OCI-LY1 (cell line): ENCODE measurements at regions not wholly inside any gene's neighbourhood (a gene's known extent, or its start where the extent isn't known, plus 50 kb on each side); places are given as distances from the start of the nearest gene placed in this dataset.

ENCODE experiments used
- H2AFZ ChIP-seq: fragments of 200-600 bp; sonication (generic), shearing (Covaris generic); 2 replicates; pipeline ENCODE4 v1.6.0; 2014; ENCODE audit warnings: antibody characterized with exemption, mild to moderate bottlenecking, low read length
- H3F3A ChIP-seq: fragments of 200-600 bp; sonication (generic), shearing (Covaris generic); 2 replicates; pipeline ENCODE4 v1.6.0; 2014; ENCODE audit warnings: mild to moderate bottlenecking, antibody characterized with exemption, low read length, moderate library complexity; ENCODE audit not compliant: insufficient read depth
- H3K27ac ChIP-seq: fragments of 200-600 bp; sonication (generic); 2 replicates; pipeline ENCODE4 v1.5.1; 2014; ENCODE audit warnings: low read length, mixed run types, mild to moderate bottlenecking, low read depth; ENCODE audit not compliant: poor library complexity, severe bottlenecking
- H3K27me3 ChIP-seq: fragments of 200-600 bp; sonication (generic); 2 replicates; pipeline ENCODE4 v1.6.0; 2014; ENCODE audit warnings: antibody characterized with exemption, mild to moderate bottlenecking, low read length, moderate library complexity; ENCODE audit not compliant: insufficient read depth
- H3K36me3 ChIP-seq: fragments of 200-600 bp; sonication (generic); 2 replicates; pipeline ENCODE4 v1.6.1; 2014; ENCODE audit warnings: mild to moderate bottlenecking, antibody characterized with exemption, low read length, moderate library complexity, mixed read lengths; ENCODE audit not compliant: insufficient read depth
- H3K4me1 ChIP-seq: fragments of 200-600 bp; sonication (generic); 2 replicates; pipeline ENCODE4 v1.5.1; 2014; ENCODE audit warnings: mild to moderate bottlenecking, low read length, moderate library complexity; ENCODE audit not compliant: insufficient read depth, severe bottlenecking
- H3K4me2 ChIP-seq: fragments of 200-600 bp; sonication (generic), shearing (Covaris generic); 2 replicates; pipeline ENCODE4 v1.6.1; 2014; ENCODE audit warnings: low read length
- H3K4me3 ChIP-seq: fragments of 200-600 bp; sonication (generic); 2 replicates; pipeline ENCODE4 v1.5.1; 2014; ENCODE audit warnings: low read length, low read depth, mild to moderate bottlenecking, mixed read lengths; ENCODE audit not compliant: poor library complexity, severe bottlenecking
- H3K79me2 ChIP-seq: fragments of 200-600 bp; shearing (Covaris generic); 2 replicates; pipeline ENCODE4 v1.6.1; 2016; ENCODE audit warnings: mixed run types, low read length, mixed read lengths; ENCODE audit not compliant: insufficient read depth
- H3K9ac ChIP-seq: fragments of 200-600 bp; sonication (generic), shearing (Covaris generic); 2 replicates; pipeline ENCODE4 v1.6.1; 2014; ENCODE audit warnings: mild to moderate bottlenecking, low read length, mixed read lengths
- H3K9me2 ChIP-seq: fragments of 200-600 bp; sonication (generic), shearing (Covaris generic); 2 replicates; pipeline ENCODE4 v1.6.1; 2014; ENCODE audit warnings: low read depth, mild to moderate bottlenecking, low read length, mixed read lengths
- H3K9me3 ChIP-seq: fragments of 200-600 bp; shearing (Covaris generic); 2 replicates; pipeline ENCODE4 v1.6.1; 2014; ENCODE audit warnings: low read length, mixed read lengths
- H4K20me1 ChIP-seq: fragments of 200-600 bp; sonication (generic), shearing (Covaris generic); 2 replicates; pipeline ENCODE4 v1.6.0; 2016; ENCODE audit warnings: mild to moderate bottlenecking, low read length; ENCODE audit not compliant: insufficient read depth
- EZH2 ChIP-seq: fragments of 200-600 bp; sonication (generic), shearing (Covaris generic); IDR thresholded peaks from 2 replicates; pipeline ENCODE4 v1.8.0; 2017; ENCODE audit warnings: borderline replicate concordance, mixed run types, mild to moderate bottlenecking, antibody characterized with exemption, low read length, moderate library complexity, mixed read lengths
- TF ChIP-seq, protein P1 (sequence below): fragments of 200-600 bp; sonication (generic), shearing (Covaris generic); IDR thresholded peaks from 2 replicates; pipeline ENCODE4 v1.5.1; 2017; ENCODE audit warnings: mild to moderate bottlenecking, antibody characterized with exemption, low read length, moderate library complexity, mixed read lengths

DNA sequence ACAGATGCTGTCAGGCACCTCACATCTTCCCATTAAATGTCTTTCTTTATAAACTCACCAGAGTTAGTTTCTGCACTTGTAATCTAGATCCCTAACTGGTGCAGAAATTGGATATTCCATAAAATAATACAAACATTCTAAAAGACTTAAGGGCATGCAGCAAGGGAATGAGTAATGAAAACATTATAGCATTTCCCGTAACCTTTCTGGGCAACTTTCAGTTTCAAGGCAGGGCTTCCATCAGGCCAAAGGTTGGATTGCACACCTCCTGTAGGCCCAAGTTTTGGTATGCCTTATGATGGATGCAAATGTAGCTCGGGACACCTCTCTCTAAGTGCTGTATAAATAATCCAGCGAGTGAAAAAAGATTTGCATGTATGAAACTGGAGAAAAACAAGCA lies 129.9 kb upstream of the LYZL2 start:
- Histone ChIP-seq H3K36me3 (no peaks in the 10 kb centered on the region), H3K4me2 (no peak overlapping the region), H3K4me3 (no peak overlapping the region), H3K9me3 (no peaks in the 10 kb centered on the region), H4K20me1 (no peaks in the 10 kb centered on the region), H3K4me1 (no peaks in the 10 kb centered on the region), H2AFZ (no peak overlapping the region), H3K9ac (no peak overlapping the region), H3K27me3 (no peaks in the 10 kb centered on the region), H3K9me2 (no peaks in the 10 kb centered on the region), H3K79me2 (no peaks in the 10 kb centered on the region), H3K27ac (no peak overlapping the region), H3F3A (no peaks in the 10 kb centered on the region)
- no peak for TF ChIP-seq EZH2
- TF ChIP-seq, protein P1, sequence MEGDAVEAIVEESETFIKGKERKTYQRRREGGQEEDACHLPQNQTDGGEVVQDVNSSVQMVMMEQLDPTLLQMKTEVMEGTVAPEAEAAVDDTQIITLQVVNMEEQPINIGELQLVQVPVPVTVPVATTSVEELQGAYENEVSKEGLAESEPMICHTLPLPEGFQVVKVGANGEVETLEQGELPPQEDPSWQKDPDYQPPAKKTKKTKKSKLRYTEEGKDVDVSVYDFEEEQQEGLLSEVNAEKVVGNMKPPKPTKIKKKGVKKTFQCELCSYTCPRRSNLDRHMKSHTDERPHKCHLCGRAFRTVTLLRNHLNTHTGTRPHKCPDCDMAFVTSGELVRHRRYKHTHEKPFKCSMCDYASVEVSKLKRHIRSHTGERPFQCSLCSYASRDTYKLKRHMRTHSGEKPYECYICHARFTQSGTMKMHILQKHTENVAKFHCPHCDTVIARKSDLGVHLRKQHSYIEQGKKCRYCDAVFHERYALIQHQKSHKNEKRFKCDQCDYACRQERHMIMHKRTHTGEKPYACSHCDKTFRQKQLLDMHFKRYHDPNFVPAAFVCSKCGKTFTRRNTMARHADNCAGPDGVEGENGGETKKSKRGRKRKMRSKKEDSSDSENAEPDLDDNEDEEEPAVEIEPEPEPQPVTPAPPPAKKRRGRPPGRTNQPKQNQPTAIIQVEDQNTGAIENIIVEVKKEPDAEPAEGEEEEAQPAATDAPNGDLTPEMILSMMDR: no peak

- no peak overlapping the region for H3K4me3 ChIP-seq
- H3F3A ChIP-seq: no peaks in the 10 kb centered on the region
- no peaks in the 10 kb centered on the region for H3K9me3 ChIP-seq
- H3K9me2 ChIP-seq: no peaks in the 10 kb centered on the region
- H2AFZ ChIP-seq: no peak overlapping the region
- TF ChIP-seq EZH2: no peak
- TF ChIP-seq, protein P1: no peak
- no peaks in the 10 kb centered on the region for H3K36me3 ChIP-seq
- no peaks in the 10 kb centered on the region for H3K79me2 ChIP-seq
- H4K20me1 ChIP-seq: no peaks in the 10 kb centered on the region
- H3K9ac ChIP-seq: no peak overlapping the region
- H3K4me2 ChIP-seq: no peak overlapping the region
- H3K27me3 ChIP-seq: no peaks in the 10 kb centered on the region
- no peaks in the 10 kb centered on the region for H3K4me1 ChIP-seq
- H3K27ac ChIP-seq: no peak overlapping the region
Measured at GRCh38 chr10:30758338-30758737, 128.8 kb upstream of the LYZL2 start.

DNA sequence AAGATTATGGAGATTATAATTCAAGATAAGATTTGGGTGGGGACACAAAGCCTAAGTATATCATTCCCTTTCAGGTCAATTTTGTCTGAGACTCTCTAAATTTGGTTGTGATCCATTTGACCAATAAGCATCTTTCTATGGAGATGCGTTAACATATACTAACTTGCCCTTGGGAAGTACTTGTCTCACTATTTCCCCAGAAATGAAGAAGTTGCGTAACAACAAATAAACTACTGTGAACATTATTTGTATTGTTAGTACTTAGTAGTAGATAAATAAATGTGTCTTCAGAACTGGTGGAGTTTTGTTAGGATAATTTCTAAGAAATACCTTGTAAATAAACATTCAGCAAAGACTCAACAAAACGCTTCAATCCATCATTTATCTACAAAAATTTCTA lies 127.3 kb upstream of the LYZL2 start:
- Histone ChIP-seq H3K4me1 (no peaks in the 10 kb centered on the region), H3F3A (no peaks in the 10 kb centered on the region), H4K20me1 (no peaks in the 10 kb centered on the region), H3K4me3 (no peak overlapping the region), H3K36me3 (no peaks in the 10 kb centered on the region), H3K27me3 (no peaks in the 10 kb centered on the region), H3K9me3 (no peaks in the 10 kb centered on the region), H2AFZ (no peak overlapping the region), H3K79me2 (no peaks in the 10 kb centered on the region), H3K4me2 (no peak overlapping the region), H3K9me2 (no peaks in the 10 kb centered on the region), H3K9ac (no peak overlapping the region), H3K27ac (no peak overlapping the region)
- TF ChIP-seq, protein P1: no peak
- TF ChIP-seq EZH2: no peak
